Hepatocyte (in vitro differentiated cells): ENCODE measurements at regions not wholly inside any gene's neighbourhood (a gene's known extent, or its start where the extent isn't known, plus 50 kb on each side); places are given as distances from the start of the nearest gene placed in this dataset.

Source experiments
- DNase-seq: peaks from one replicate; pipeline ENCODE4 v3.0.0-alpha.2; 2016; ENCODE audit warnings: low spot score
- H2AFZ ChIP-seq: fragments of 200-600 bp; sonication (generic); 2 replicates; pipeline ENCODE4 v1.6.0; 2016; ENCODE audit warnings: antibody characterized with exemption, mild to moderate bottlenecking
- H3K27ac ChIP-seq: fragments of 200-600 bp; sonication (generic); 2 replicates; pipeline ENCODE4 v1.5.1; 2016; ENCODE audit warnings: mild to moderate bottlenecking
- H3K27me3 ChIP-seq: fragments of 200-600 bp; sonication (generic); 2 replicates; pipeline ENCODE4 v1.6.1; 2016
- H3K36me3 ChIP-seq: fragments of 200-600 bp; sonication (generic); replicated peaks from 2 replicates; pipeline ENCODE4 v1.5.1; 2016; ENCODE audit warnings: low read depth; ENCODE audit not compliant: insufficient read depth
- H3K4me1 ChIP-seq: fragments of 200-600 bp; sonication (generic); 2 replicates; pipeline ENCODE4 v1.5.1; 2016; ENCODE audit warnings: mild to moderate bottlenecking, moderate library complexity; ENCODE audit not compliant: insufficient read depth
- H3K4me2 ChIP-seq: fragments of 200-600 bp; sonication (generic); 2 replicates; pipeline ENCODE4 v1.6.0; 2016
- H3K4me3 ChIP-seq: fragments of 200-600 bp; sonication (generic); 2 replicates; pipeline ENCODE4 v1.5.1; 2016; ENCODE audit warnings: mild to moderate bottlenecking
- H3K79me2 ChIP-seq: fragments of 200-600 bp; sonication (generic); 2 replicates; pipeline ENCODE4 v1.6.0; 2017; ENCODE audit warnings: mild to moderate bottlenecking
- H3K9me2 ChIP-seq: fragments of 200-600 bp; sonication (generic); replicated peaks from 2 replicates; pipeline ENCODE4 v1.6.0; 2017; ENCODE audit warnings: mild to moderate bottlenecking; ENCODE audit not compliant: insufficient read depth
- H3K9me3 ChIP-seq: fragments of 200-600 bp; sonication (generic); 2 replicates; pipeline ENCODE4 v1.5.1; 2016; ENCODE audit warnings: low read depth, mild to moderate bottlenecking
- H4K20me1 ChIP-seq: fragments of 200-600 bp; sonication (generic); 2 replicates; pipeline ENCODE4 v1.6.0; 2016; ENCODE audit warnings: mild to moderate bottlenecking; ENCODE audit not compliant: insufficient read depth, poor library complexity, severe bottlenecking
- EZH2 ChIP-seq: fragments of 200-600 bp; sonication (generic); IDR thresholded peaks from 2 replicates; pipeline ENCODE4 v1.6.1; 2016; ENCODE audit warnings: antibody characterized with exemption, mild to moderate bottlenecking, borderline replicate concordance
- EZH2phosphoT487 ChIP-seq: fragments of 200-600 bp; sonication (generic); IDR thresholded peaks from one replicate; pipeline ENCODE4 v1.6.1; 2018; ENCODE audit warnings: antibody characterized with exemption, mild to moderate bottlenecking, low read depth, moderate library complexity; ENCODE audit not compliant: unreplicated experiment, severe bottlenecking
- WGBS: methylation state at CpG from one replicate; pipeline ENCODE4 v1.1.6; 2016; ENCODE audit warnings: low lambda C conversion rate; ENCODE audit errors: missing lambda C conversion rate; 5-methylcytosine and 5-hydroxymethylcytosine counted together
- TF ChIP-seq, protein P1 (sequence below): fragments of 200-600 bp; sonication (generic); IDR thresholded peaks from 2 replicates; pipeline ENCODE4 v1.5.1; 2016; ENCODE audit warnings: antibody characterized with exemption, mild to moderate bottlenecking; ENCODE audit not compliant: poor library complexity

DNA sequence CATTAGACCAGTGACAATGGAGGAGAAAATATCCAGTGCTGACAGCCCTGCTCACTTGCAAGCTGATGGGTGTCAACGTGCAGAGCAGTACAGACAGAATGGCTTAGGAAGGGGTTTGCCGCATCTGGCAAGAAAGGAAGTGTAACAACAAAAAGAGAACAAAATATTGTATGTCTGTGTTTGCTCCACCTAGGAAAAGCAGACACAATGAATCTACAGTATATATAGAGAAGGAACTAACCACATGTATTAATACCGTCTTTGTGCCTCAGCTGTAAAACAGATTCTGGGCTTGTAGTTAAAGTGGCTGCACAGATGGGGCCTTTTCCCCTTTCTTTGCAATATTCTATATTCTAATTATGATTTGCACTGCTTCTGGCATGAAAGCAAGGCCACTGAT, 281.1 kb upstream of the MEOX2 start:
- H3K9me3 ChIP-seq, result no peaks in the 10 kb centered on the region
- no peak for TF ChIP-seq EZH2
- H3K27ac ChIP-seq, result no peak overlapping the region
- DNase-seq, result no peak
- WGBS, result 84% methylated on average over 3 of the region's 3 CpGs
- no peaks in the 10 kb centered on the region for H3K9me2 ChIP-seq
- no peak overlapping the region for H3K4me3 ChIP-seq
- H2AFZ ChIP-seq, result no peak overlapping the region
- no peaks in the 10 kb centered on the region for H3K4me1 ChIP-seq
- H3K27me3 ChIP-seq, result no peaks in the 10 kb centered on the region
- no peaks in the 10 kb centered on the region for H3K36me3 ChIP-seq
- H4K20me1 ChIP-seq, result no peaks in the 10 kb centered on the region
- H3K4me2 ChIP-seq, result no peak overlapping the region
- H3K79me2 ChIP-seq, result no peaks in the 10 kb centered on the region

DNA sequence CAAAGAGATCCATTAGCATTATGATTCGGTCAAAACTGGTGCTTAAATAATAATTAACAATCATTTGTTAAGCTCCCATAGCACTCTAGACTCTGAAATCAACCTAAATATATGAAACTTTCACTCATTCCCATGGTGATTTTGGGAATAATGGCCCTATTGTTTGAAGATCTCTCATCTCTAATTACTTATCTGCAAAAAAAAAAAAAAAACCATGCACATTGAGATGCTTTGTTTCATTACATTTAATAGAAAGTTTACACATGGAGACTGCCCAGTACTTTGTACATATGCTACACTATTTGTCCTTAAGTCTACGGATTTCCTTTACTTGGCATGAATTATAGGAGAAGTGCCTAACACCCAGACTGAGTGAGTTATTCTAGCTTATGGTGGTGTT, 280.6 kb upstream of the MEOX2 start:
- no peak overlapping the region for H3K4me2 ChIP-seq
- no peaks in the 10 kb centered on the region for H4K20me1 ChIP-seq
- no peak for DNase-seq
- no peaks in the 10 kb centered on the region for H3K79me2 ChIP-seq
- no peak overlapping the region for H2AFZ ChIP-seq
- H3K9me3 ChIP-seq, result no peaks in the 10 kb centered on the region
- H3K27ac ChIP-seq, result no peak overlapping the region
- no peaks in the 10 kb centered on the region for H3K27me3 ChIP-seq
- TF ChIP-seq, protein P1, sequence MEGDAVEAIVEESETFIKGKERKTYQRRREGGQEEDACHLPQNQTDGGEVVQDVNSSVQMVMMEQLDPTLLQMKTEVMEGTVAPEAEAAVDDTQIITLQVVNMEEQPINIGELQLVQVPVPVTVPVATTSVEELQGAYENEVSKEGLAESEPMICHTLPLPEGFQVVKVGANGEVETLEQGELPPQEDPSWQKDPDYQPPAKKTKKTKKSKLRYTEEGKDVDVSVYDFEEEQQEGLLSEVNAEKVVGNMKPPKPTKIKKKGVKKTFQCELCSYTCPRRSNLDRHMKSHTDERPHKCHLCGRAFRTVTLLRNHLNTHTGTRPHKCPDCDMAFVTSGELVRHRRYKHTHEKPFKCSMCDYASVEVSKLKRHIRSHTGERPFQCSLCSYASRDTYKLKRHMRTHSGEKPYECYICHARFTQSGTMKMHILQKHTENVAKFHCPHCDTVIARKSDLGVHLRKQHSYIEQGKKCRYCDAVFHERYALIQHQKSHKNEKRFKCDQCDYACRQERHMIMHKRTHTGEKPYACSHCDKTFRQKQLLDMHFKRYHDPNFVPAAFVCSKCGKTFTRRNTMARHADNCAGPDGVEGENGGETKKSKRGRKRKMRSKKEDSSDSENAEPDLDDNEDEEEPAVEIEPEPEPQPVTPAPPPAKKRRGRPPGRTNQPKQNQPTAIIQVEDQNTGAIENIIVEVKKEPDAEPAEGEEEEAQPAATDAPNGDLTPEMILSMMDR, result no peak
- no peak for TF ChIP-seq EZH2phosphoT487
- no peak for TF ChIP-seq EZH2
- H3K4me3 ChIP-seq, result no peak overlapping the region
- H3K9me2 ChIP-seq, result no peaks in the 10 kb centered on the region
- 88% methylated on average over 2 of the region's 2 CpGs for WGBS
- no peaks in the 10 kb centered on the region for H3K4me1 ChIP-seq
- no peaks in the 10 kb centered on the region for H3K36me3 ChIP-seq

DNA sequence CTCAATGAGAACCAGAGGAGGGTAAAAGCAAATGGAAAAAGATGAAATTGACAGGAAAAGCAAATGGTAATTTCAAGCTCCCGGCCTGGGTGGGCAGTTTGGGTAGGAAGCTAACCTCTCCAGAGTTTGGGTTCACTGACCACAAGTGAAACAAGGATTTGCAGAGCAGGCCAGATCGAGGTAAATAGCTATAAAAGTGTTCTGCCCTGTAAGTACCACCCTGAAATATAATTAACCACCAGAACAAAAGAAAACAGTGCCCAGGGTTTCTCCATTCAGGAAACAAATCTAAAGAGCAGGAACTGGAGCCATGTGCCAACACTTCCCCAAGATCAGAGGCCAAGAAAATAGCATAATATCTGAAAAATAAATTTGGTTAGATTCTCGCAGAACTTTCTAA, 276.7 kb upstream of the MEOX2 start:
- DNase-seq, result no peak
- H3K27ac ChIP-seq, result no peak overlapping the region
- H3K9me2 ChIP-seq, result no peaks in the 10 kb centered on the region
- WGBS, result 79% methylated on average over 3 of the region's 3 CpGs
- H2AFZ ChIP-seq, result no peak overlapping the region
- no peaks in the 10 kb centered on the region for H4K20me1 ChIP-seq
- H3K27me3 ChIP-seq, result no peaks in the 10 kb centered on the region
- H3K4me1 ChIP-seq, result no peaks in the 10 kb centered on the region
- H3K4me2 ChIP-seq, result no peak overlapping the region
- no peaks in the 10 kb centered on the region for H3K9me3 ChIP-seq
- H3K36me3 ChIP-seq, result no peaks in the 10 kb centered on the region
- no peak for TF ChIP-seq EZH2phosphoT487
- TF ChIP-seq, protein P1, result no peak
- TF ChIP-seq EZH2, result no peak
- H3K4me3 ChIP-seq, result no peak overlapping the region
- H3K79me2 ChIP-seq, result no peaks in the 10 kb centered on the region

DNA sequence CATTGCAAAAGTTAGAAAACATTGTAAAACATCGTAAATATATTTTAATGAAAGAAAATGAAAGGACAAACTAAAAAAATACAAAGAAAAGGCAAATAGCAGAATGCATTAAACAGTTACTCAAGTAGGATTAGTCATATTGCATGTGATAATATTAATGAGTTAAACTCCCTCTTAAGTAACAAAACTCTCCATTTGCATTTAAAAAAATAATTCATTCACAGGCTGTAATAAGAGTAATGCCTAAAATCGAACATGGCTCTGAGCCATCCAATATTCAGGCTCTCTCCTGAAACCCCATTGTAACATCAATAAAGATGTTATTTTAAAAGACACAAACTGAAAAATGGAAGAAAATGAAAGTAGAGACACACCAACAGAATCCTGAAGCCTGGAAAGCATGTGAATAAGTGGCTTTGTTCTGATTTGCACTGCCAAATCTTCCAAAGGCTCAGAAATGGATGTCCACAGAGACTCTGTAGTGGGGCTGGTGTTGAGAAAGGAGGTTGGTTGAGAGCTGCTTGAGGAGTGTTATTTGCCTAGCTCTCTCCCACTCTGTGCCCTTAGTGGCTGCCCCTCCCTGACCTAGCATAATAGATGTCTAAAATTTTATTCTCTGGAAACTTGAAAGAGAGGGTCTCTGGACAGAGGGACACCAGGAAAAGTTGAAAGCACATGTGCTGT, 268.3 kb upstream of the MEOX2 start:
- TF ChIP-seq, protein P1, result no peak
- TF ChIP-seq EZH2phosphoT487, result no peak
- TF ChIP-seq EZH2, result no peak
- H3K36me3 ChIP-seq, result no peaks in the 10 kb centered on the region
- WGBS, result 89% methylated on average over 2 of the region's 2 CpGs
- H3K9me2 ChIP-seq, result no peaks in the 10 kb centered on the region
- no peaks in the 10 kb centered on the region for H3K79me2 ChIP-seq
- H3K27me3 ChIP-seq, result no peaks in the 10 kb centered on the region
- no peaks in the 10 kb centered on the region for H3K4me1 ChIP-seq
- no peak overlapping the region for H3K4me3 ChIP-seq
- no peak for DNase-seq
- no peak overlapping the region for H2AFZ ChIP-seq
- no peaks in the 10 kb centered on the region for H4K20me1 ChIP-seq
- H3K27ac ChIP-seq, result no peak overlapping the region
- no peaks in the 10 kb centered on the region for H3K9me3 ChIP-seq
- no peak overlapping the region for H3K4me2 ChIP-seq
